ENCODE measurements at regions not wholly inside any gene's neighbourhood (a gene's known extent, or its start where the extent isn't known, plus 50 kb on each side); places are given as distances from the start of the nearest gene placed in this dataset.

- TF ChIP-seq ZNF565 (CRISPR knock-in tag; conservative IDR thresholded peaks at IDR 0.05; ENCODE audit: low read depth) (no peak), GLIS3 (CRISPR knock-in tag; IDR thresholded peaks at IDR 0.05) (no peak), ZFP3 (CRISPR knock-in tag; IDR thresholded peaks at IDR 0.05) (no peak), CSDC2 (CRISPR knock-in tag; IDR thresholded peaks at IDR 0.05) (no peak)
Measured at GRCh38 chr4:24352112-24352511, 232.2 kb downstream of the DHX15 start.
